HG03442 (cell line): ENCODE measurements at regions not wholly inside any gene's neighbourhood (a gene's known extent, or its start where the extent isn't known, plus 50 kb on each side); places are given as distances from the start of the nearest gene placed in this dataset.

Source experiments
- ATAC-seq: cut with Tn5 transposase; IDR thresholded peaks from one replicate; pipeline ENCODE4 v1.9.1; 2021; ENCODE audit warnings: mild to moderate bottlenecking, moderate library complexity; ENCODE audit not compliant: unreplicated experiment

- ATAC-seq, result no peak
Observed at GRCh38 chr5:143992496-143992895, 178.0 kb downstream of the YIPF5 start.

- no peak for ATAC-seq
Observed at GRCh38 chr5:144002876-144003275, 167.6 kb downstream of the YIPF5 start.

GRCh38 chr5:144003636-144004035 lies 166.8 kb downstream of the YIPF5 start:
- ATAC-seq, result no peak

- no peak for ATAC-seq
Observed at GRCh38 chr5:144004146-144004545, 166.3 kb downstream of the YIPF5 start.

GRCh38 chr5:144004751-144005150 lies 165.7 kb downstream of the YIPF5 start:
- ATAC-seq, result no peak

GRCh38 chr5:144009116-144009515 lies 161.3 kb downstream of the YIPF5 start:
- no peak for ATAC-seq

- ATAC-seq, result no peak
Observed at GRCh38 chr5:144011388-144011787, 159.1 kb downstream of the YIPF5 start.

GRCh38 chr5:144013816-144014215 lies 156.6 kb downstream of the YIPF5 start:
- ATAC-seq, result no peak

- no peak for ATAC-seq
Observed at GRCh38 chr5:144015961-144016360, 154.5 kb downstream of the YIPF5 start.

- ATAC-seq, result no peak
Observed at GRCh38 chr5:144017119-144017518, 153.3 kb downstream of the YIPF5 start.

- ATAC-seq, result no peak
Observed at GRCh38 chr5:144017631-144018030, 152.8 kb downstream of the YIPF5 start.

GRCh38 chr5:144024090-144024489 lies 146.4 kb downstream of the YIPF5 start:
- ATAC-seq, result no peak

GRCh38 chr5:144024545-144024944 lies 145.9 kb downstream of the YIPF5 start:
- ATAC-seq, result no peak

- no peak for ATAC-seq
Observed at GRCh38 chr5:144026286-144026685, 144.2 kb downstream of the YIPF5 start.

- no peak for ATAC-seq
Observed at GRCh38 chr5:144028058-144028457, 142.4 kb downstream of the YIPF5 start.

- no peak for ATAC-seq
Observed at GRCh38 chr5:144028636-144029035, 141.8 kb downstream of the YIPF5 start.

- ATAC-seq, result no peak
Observed at GRCh38 chr5:144030904-144031303, 139.6 kb downstream of the YIPF5 start.

GRCh38 chr5:144032375-144032774 lies 138.1 kb downstream of the YIPF5 start:
- no peak for ATAC-seq

- ATAC-seq, result no peak
Observed at GRCh38 chr5:144033486-144033885, 137.0 kb downstream of the YIPF5 start.

- ATAC-seq, result no peak
Observed at GRCh38 chr5:144035046-144035740, 135.3 kb downstream of the YIPF5 start.

- no peak for ATAC-seq
Observed at GRCh38 chr5:144036476-144036875, 134.0 kb downstream of the YIPF5 start.

- no peak for ATAC-seq
Observed at GRCh38 chr5:144040615-144041305, 129.7 kb downstream of the YIPF5 start.

GRCh38 chr5:144042156-144042555 lies 128.3 kb downstream of the YIPF5 start:
- no peak for ATAC-seq
